K562 (cell line): ENCODE measurements at regions not wholly inside any gene's neighbourhood (a gene's known extent, or its start where the extent isn't known, plus 50 kb on each side); places are given as distances from the start of the nearest gene placed in this dataset.

Experiments
- CTCF ChIP-seq, 3 experiments: IDR thresholded peaks in 2 of 3; conservative IDR thresholded peaks in 1 of 3; 2 replicates each; pipeline ENCODE4 v1.5.1; 2011 to 2012; ENCODE audit warnings: low read length in 3 of 3, mild to moderate bottlenecking in 3 of 3, control low read depth in 2 of 3, improper control_type of control experiment in 1 of 3, inconsistent platforms in 1 of 3, low read depth in 1 of 3, mixed read lengths in 1 of 3, moderate library complexity in 1 of 3; ENCODE audit not compliant: insufficient read depth in 2 of 3
- FOS ChIP-seq: IDR thresholded peaks from 3 replicates; pipeline ENCODE4 v1.6.1; 2011; ENCODE audit not compliant: insufficient read length; ENCODE audit errors: extremely low read depth
- FOXK1 ChIP-seq: sonication (generic); formaldehyde crosslinking; IDR thresholded peaks from 2 replicates; pipeline ENCODE4 v1.8.0; 2022; ENCODE audit warnings: missing genetic modification reagents, mild to moderate bottlenecking, borderline replicate concordance
- ILK ChIP-seq: fragments of 450-650 bp; IDR thresholded peaks from 2 replicates; pipeline ENCODE4 v1.6.1; 2016; ENCODE audit warnings: missing genetic modification characterization, low read depth, mild to moderate bottlenecking, missing compliant biosample characterization, moderate library complexity, borderline replicate concordance
- MEF2A ChIP-seq: IDR thresholded peaks from 2 replicates; pipeline ENCODE4 v1.6.1; 2011; ENCODE audit warnings: low read depth, mild to moderate bottlenecking, low read length, moderate library complexity; ENCODE audit not compliant: control insufficient read depth
- MTA1 ChIP-seq: fragments of 450-650 bp; IDR thresholded peaks from 2 replicates; pipeline ENCODE4 v1.6.1; 2017; ENCODE audit warnings: borderline replicate concordance
- NFE2L1 ChIP-seq: fragments of 450-650 bp; IDR thresholded peaks from 2 replicates; pipeline ENCODE4 v1.6.1; 2016; ENCODE audit warnings: missing genetic modification characterization, low read depth, mild to moderate bottlenecking, missing compliant biosample characterization, moderate library complexity, borderline replicate concordance
- PHB2 ChIP-seq: fragments of 450-650 bp; IDR thresholded peaks from 2 replicates; pipeline ENCODE4 v1.6.1; 2017; ENCODE audit warnings: low read depth
- POLR2AphosphoS5 ChIP-seq: IDR thresholded peaks from 2 replicates; pipeline ENCODE4 v1.6.1; 2011; ENCODE audit warnings: mild to moderate bottlenecking, low read depth, low read length, moderate library complexity; ENCODE audit not compliant: control insufficient read depth, insufficient read depth
- RNF219 ChIP-seq: fragments of 250-450 bp; sonication (Bioruptor Pico); IDR thresholded peaks from 2 replicates; pipeline ENCODE4 v1.5.0; 2022; ENCODE audit warnings: mild to moderate bottlenecking
- TAF15 ChIP-seq: fragments of 200-400 bp; formaldehyde crosslinking; IDR thresholded peaks from 2 replicates; pipeline ENCODE4 v1.6.1; 2017; ENCODE audit warnings: mild to moderate bottlenecking, low read depth, low read length, moderate library complexity
- TAF9B ChIP-seq: fragments of 450-650 bp; IDR thresholded peaks from 2 replicates; pipeline ENCODE4 v1.6.1; 2018; ENCODE audit warnings: mild to moderate bottlenecking; ENCODE audit not compliant: partially characterized antibody
- TBL1XR1 ChIP-seq, 2 experiments: IDR thresholded peaks; 2 replicates each; pipeline ENCODE4 v1.6.1; 2012; ENCODE audit warnings: improper control_type of control experiment in 2 of 2, low read length in 2 of 2, mild to moderate bottlenecking in 1 of 2
- TCF3 ChIP-seq: sonication (generic); formaldehyde crosslinking; IDR thresholded peaks from 2 replicates; pipeline ENCODE4 v1.4.0; 2020; ENCODE audit warnings: mild to moderate bottlenecking, missing genetic modification reagents

GRCh38 chr6:129955584-129955983, 62.8 kb upstream of the L3MBTL3 start:
- TF ChIP-seq TBL1XR1 (IDR thresholded peaks at IDR 0.05; ENCODE audit: low read length in 2 of 2) (no peak), TCF3 (CRISPR knock-in tag) (no peak), TAF15 (no peak), POLR2AphosphoS5 (no peak), FOXK1 (CRISPR knock-in tag) (no peak), FOS (no peak), CTCF (IDR thresholded peaks at IDR 0.05 in 2 of 3, conservative IDR thresholded peaks at IDR 0.05 in 1 of 3; ENCODE audit: insufficient read depth in 2 of 3, low read depth in 1 of 3, low read length in 3 of 3) (no peak), PHB2 (no peak), NFE2L1 (tag) (no peak), MTA1 (no peak), TAF9B (no peak), MEF2A (no peak), RNF219 (CRISPR knock-in tag) (no peak), ILK (tag) (no peak)
